Hepatocyte (in vitro differentiated cells): ENCODE measurements at regions not wholly inside any gene's neighbourhood (a gene's known extent, or its start where the extent isn't known, plus 50 kb on each side); places are given as distances from the start of the nearest gene placed in this dataset.

Experiments used
- CTCF ChIP-seq: fragments of 200-600 bp; sonication (generic); IDR thresholded peaks from 2 replicates; pipeline ENCODE4 v1.5.1; 2016; ENCODE audit warnings: antibody characterized with exemption, mild to moderate bottlenecking; ENCODE audit not compliant: poor library complexity
- EZH2 ChIP-seq: fragments of 200-600 bp; sonication (generic); IDR thresholded peaks from 2 replicates; pipeline ENCODE4 v1.6.1; 2016; ENCODE audit warnings: antibody characterized with exemption, mild to moderate bottlenecking, borderline replicate concordance

- TF ChIP-seq CTCF (no peak), EZH2 (no peak)
Measured at GRCh38 chr2:186968277-186968676, 119.3 kb upstream of the ZSWIM2 start.
